K562 (cell line): ENCODE measurements at regions not wholly inside any gene's neighbourhood (a gene's known extent, or its start where the extent isn't known, plus 50 kb on each side); places are given as distances from the start of the nearest gene placed in this dataset.

Experiments
- ATAC-seq: fragments of 200-7000 bp; cut with Tn5 transposase; 3 replicates; pipeline ENCODE4 v1.9.1; 2020; ENCODE audit warnings: moderate library complexity
- BruUV-seq: library from RNA; stranded (reverse); fragments of 400-500 nt; replicated peaks from 2 replicates; lab custom pipeline; 2021; lab: Mats Ljungman, UMichigan
- CTCF ChIA-PET: fragments of 300-600 bp; formaldehyde crosslinking; extraction: SDS; loops from one replicate; lab custom pipeline; 2021; ENCODE audit warnings: low intra/inter-chr PET ratio; lab: Yijun Ruan, JAX
- POLR2A ChIA-PET: fragments of 300-600, 350-650 bp; sonication (Branson Sonifier 250); formaldehyde crosslinking; extraction: SDS; loops from one replicate; lab custom pipeline; 2021; ENCODE audit warnings: antibody characterized with exemption, inconsistent platforms; lab: Yijun Ruan, JAX
- DNase-seq, 4 experiments: peaks; one replicate each; pipeline versions ENCODE4 v3.0.0 to v3.0.0-alpha.2; 2011 to 2018; ENCODE audit warnings: low spot score in 3 of 4, mixed read lengths in 3 of 4; ENCODE audit errors: extremely low read depth in 1 of 4
- FAIRE-seq: peaks from 2 replicates; lab custom pipeline; 2011; peaks lifted over from hg19 to GRCh38; lab: Jason Lieb, UNC
- H2AFZ ChIP-seq: 2 replicates; pipeline ENCODE4 v1.6.0; 2011; ENCODE audit warnings: low read depth, low read length, control low read depth, inconsistent platforms
- H3K27ac ChIP-seq: fragments of 200-600 bp; 3 replicates; pipeline ENCODE4 v1.8.0; 2011; ENCODE audit warnings: low read depth, mild to moderate bottlenecking, control low read depth, inconsistent platforms, low read length, moderate library complexity, mixed read lengths; ENCODE audit errors: extremely low read depth
- H3K27me3 ChIP-seq, 2 experiments: fragments of 300-600 bp in 1 of 2; 2 replicates in 1 of 2; 3 replicates in 1 of 2; pipeline versions ENCODE4 v1.6.0 to v1.8.0; 2011; ENCODE audit warnings: inconsistent platforms in 2 of 2, low read length in 2 of 2, mild to moderate bottlenecking in 1 of 2, mixed read lengths in 1 of 2, moderate library complexity in 1 of 2; ENCODE audit not compliant: control insufficient read depth in 2 of 2, insufficient read depth in 2 of 2
- H3K36me3 ChIP-seq: fragments of 300-600 bp; 3 replicates; pipeline ENCODE4 v1.8.0; 2011; ENCODE audit warnings: mild to moderate bottlenecking, low read length, inconsistent platforms; ENCODE audit not compliant: control insufficient read depth, insufficient read depth
- H3K4me1 ChIP-seq, 2 experiments: fragments of 200-600 bp in 1 of 2; replicated peaks in 1 of 2; 2 replicates in 1 of 2; 3 replicates in 1 of 2; pipeline versions ENCODE4 v1.5.1 to v1.8.0; 2011; ENCODE audit warnings: inconsistent platforms in 2 of 2, low read length in 2 of 2, mild to moderate bottlenecking in 1 of 2, mixed read lengths in 1 of 2, moderate library complexity in 1 of 2; ENCODE audit not compliant: control insufficient read depth in 2 of 2, insufficient read depth in 2 of 2
- H3K4me2 ChIP-seq: 2 replicates; pipeline ENCODE4 v1.6.1; 2011; ENCODE audit warnings: low read length, control low read depth, inconsistent platforms, mixed read lengths; ENCODE audit not compliant: insufficient read depth
- H3K4me3 ChIP-seq: fragments of 200-600 bp; sonication (generic), shearing (Covaris generic); 2 replicates; pipeline ENCODE4 v1.5.1; 2016; ENCODE audit warnings: control low read depth, inconsistent platforms
- H3K79me2 ChIP-seq: fragments of 200-600 bp; 3 replicates; pipeline ENCODE4 v1.8.0; 2011; ENCODE audit warnings: low read length, inconsistent platforms; ENCODE audit not compliant: control insufficient read depth, insufficient read depth
- H3K9ac ChIP-seq, 2 experiments: 2 replicates each; pipeline versions ENCODE4 v1.6.0 to v1.6.1; 2011; ENCODE audit warnings: low read depth in 2 of 2, low read length in 2 of 2, control low read depth in 1 of 2, inconsistent platforms in 1 of 2, mild to moderate bottlenecking in 1 of 2, mixed read lengths in 1 of 2; ENCODE audit not compliant: insufficient read depth in 1 of 2
- H3K9me1 ChIP-seq: one replicate; pipeline ENCODE4 v1.6.0; 2011; ENCODE audit warnings: inconsistent platforms, mild to moderate bottlenecking, low read length, moderate library complexity; ENCODE audit not compliant: control insufficient read depth, insufficient read depth
- H3K9me3 ChIP-seq: replicated peaks from 2 replicates; pipeline ENCODE4 v1.5.1; 2011; ENCODE audit warnings: low read depth, low read length, inconsistent platforms; ENCODE audit not compliant: control insufficient read depth, insufficient read depth
- H4K20me1 ChIP-seq: replicated peaks from 2 replicates; pipeline ENCODE4 v1.6.1; 2011; ENCODE audit warnings: low read length, inconsistent platforms, mixed read lengths; ENCODE audit not compliant: control insufficient read depth, insufficient read depth
- ARNT ChIP-seq, 2 experiments: fragments of 450-650 bp; IDR thresholded peaks; 2 replicates each; pipeline ENCODE4 v1.6.1; 2016; ENCODE audit warnings: mild to moderate bottlenecking in 1 of 2
- CHD4 ChIP-seq: fragments of 200-600 bp; sonication (generic); IDR thresholded peaks from 3 replicates; pipeline ENCODE4 v1.6.1; 2012; ENCODE audit warnings: low read depth, mild to moderate bottlenecking, mixed read lengths, low read length, inconsistent platforms; ENCODE audit not compliant: insufficient read depth, insufficient replicate concordance, poor library complexity, severe bottlenecking
- ELF2 ChIP-seq: fragments of 250-450 bp; sonication (Bioruptor Pico); IDR thresholded peaks from 2 replicates; pipeline ENCODE4 v1.5.0; 2021; ENCODE audit warnings: mild to moderate bottlenecking
- ZKSCAN3 ChIP-seq: fragments of 250-450 bp; sonication (Bioruptor Pico); IDR thresholded peaks from 2 replicates; pipeline ENCODE4 v1.4.0; 2020
- ZNF124 ChIP-seq: sonication (generic); formaldehyde crosslinking; IDR thresholded peaks from 2 replicates; pipeline ENCODE4 v1.8.1; 2022; ENCODE audit warnings: missing genetic modification reagents
- ZNF583 ChIP-seq: fragments of 250-450 bp; sonication (Bioruptor Pico); IDR thresholded peaks from 2 replicates; pipeline ENCODE4 v1.4.0; 2020
- WGBS: fragments of 100-300 bp; shearing (Covaris generic); methylation state at CpG from one replicate; pipeline ENCODE4 v1.1.6; 2016; ENCODE audit warnings: low coverage, mixed read lengths; ENCODE audit not compliant: insufficient coverage; ENCODE audit errors: missing lambda C conversion rate; 5-methylcytosine and 5-hydroxymethylcytosine counted together
- in situ Hi-C: fragments of 300-500 bp; cut with MboI; formaldehyde crosslinking; loops from 4 replicates; pipeline ENCODE4 v1.15.0; 2018; ENCODE audit warnings: inconsistent platforms, mixed read lengths
- intact Hi-C: fragments of 100-400 bp; cut with micrococcal nuclease; formaldehyde crosslinking; loops from 2 replicates; pipeline ENCODE4 v1.14.2; 2022
- TF ChIP-seq, protein P1 (sequence below): fragments of 250-450 bp; sonication (Bioruptor Pico); IDR thresholded peaks from 2 replicates; pipeline ENCODE4 v1.4.0; 2020; ENCODE audit warnings: borderline replicate concordance
- TF ChIP-seq, protein P2 (sequence below): sonication (generic); formaldehyde crosslinking; IDR thresholded peaks from 2 replicates; pipeline ENCODE4 v1.8.1; 2023; ENCODE audit warnings: mild to moderate bottlenecking, missing genetic modification reagents
- TF ChIP-seq, protein P3 (sequence below): fragments of 200-800 bp; sonication (Bioruptor generic); IDR thresholded peaks from 2 replicates; pipeline ENCODE4 v1.6.1; 2017; ENCODE audit warnings: missing genetic modification characterization, missing compliant biosample characterization
- TF ChIP-seq, protein P4 (sequence below): fragments of 450-650 bp; formaldehyde crosslinking; IDR thresholded peaks from 2 replicates; pipeline ENCODE4 v1.4.0; 2020; ENCODE audit warnings: mild to moderate bottlenecking, moderate library complexity

DNA sequence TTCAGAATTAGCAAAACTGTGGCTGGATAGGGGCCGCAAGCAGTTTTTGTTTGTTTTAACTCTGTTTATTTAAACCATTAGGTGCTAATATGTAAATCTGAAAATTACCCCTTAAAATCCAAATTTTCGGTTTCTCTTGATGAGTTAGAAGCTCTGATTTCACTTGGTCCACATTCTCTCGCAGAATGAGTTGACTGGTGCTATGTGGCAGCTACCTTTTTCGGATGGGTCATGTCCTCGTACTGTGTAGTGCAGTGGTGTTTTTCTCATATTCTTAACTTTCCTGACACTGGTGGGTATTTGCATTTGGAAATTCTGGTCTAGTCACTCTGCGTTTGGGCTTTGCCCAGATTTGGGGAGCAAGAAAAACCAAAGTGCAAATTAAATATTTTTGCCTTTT is 87.1 kb downstream of the DIPK2A start:
- H3K9ac ChIP-seq, result no peak overlapping the region
- DNase-seq (no peak), ATAC-seq (no peak), FAIRE-seq (no peak)
- ChIA-PET CTCF (no interaction called here), POLR2A (no interaction called here)
- in situ Hi-C loops (no loop called here), intact Hi-C loops (no loop called here)
- H3K36me3 ChIP-seq, result no peaks in the 10 kb centered on the region
- no peaks in the 10 kb centered on the region for H3K4me1 ChIP-seq
- TF ChIP-seq, protein P1, sequence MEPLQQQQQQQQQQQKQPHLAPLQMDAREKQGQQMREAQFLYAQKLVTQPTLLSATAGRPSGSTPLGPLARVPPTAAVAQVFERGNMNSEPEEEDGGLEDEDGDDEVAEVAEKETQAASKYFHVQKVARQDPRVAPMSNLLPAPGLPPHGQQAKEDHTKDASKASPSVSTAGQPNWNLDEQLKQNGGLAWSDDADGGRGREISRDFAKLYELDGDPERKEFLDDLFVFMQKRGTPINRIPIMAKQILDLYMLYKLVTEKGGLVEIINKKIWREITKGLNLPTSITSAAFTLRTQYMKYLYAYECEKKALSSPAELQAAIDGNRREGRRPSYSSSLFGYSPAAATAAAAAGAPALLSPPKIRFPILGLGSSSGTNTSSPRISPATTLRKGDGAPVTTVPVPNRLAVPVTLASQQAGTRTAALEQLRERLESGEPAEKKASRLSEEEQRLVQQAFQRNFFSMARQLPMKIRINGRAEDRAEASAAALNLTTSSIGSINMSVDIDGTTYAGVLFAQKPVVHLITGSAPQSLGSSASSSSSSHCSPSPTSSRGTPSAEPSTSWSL, result no peak
- TF ChIP-seq ZKSCAN3, result no peak
- TF ChIP-seq ELF2, result no peak
- no peak for TF ChIP-seq ARNT (IDR thresholded peaks at IDR 0.05)
- TF ChIP-seq, protein P2, sequence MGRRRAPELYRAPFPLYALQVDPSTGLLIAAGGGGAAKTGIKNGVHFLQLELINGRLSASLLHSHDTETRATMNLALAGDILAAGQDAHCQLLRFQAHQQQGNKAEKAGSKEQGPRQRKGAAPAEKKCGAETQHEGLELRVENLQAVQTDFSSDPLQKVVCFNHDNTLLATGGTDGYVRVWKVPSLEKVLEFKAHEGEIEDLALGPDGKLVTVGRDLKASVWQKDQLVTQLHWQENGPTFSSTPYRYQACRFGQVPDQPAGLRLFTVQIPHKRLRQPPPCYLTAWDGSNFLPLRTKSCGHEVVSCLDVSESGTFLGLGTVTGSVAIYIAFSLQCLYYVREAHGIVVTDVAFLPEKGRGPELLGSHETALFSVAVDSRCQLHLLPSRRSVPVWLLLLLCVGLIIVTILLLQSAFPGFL (CRISPR knock-in tag), result no peak
- TF ChIP-seq, protein P3, sequence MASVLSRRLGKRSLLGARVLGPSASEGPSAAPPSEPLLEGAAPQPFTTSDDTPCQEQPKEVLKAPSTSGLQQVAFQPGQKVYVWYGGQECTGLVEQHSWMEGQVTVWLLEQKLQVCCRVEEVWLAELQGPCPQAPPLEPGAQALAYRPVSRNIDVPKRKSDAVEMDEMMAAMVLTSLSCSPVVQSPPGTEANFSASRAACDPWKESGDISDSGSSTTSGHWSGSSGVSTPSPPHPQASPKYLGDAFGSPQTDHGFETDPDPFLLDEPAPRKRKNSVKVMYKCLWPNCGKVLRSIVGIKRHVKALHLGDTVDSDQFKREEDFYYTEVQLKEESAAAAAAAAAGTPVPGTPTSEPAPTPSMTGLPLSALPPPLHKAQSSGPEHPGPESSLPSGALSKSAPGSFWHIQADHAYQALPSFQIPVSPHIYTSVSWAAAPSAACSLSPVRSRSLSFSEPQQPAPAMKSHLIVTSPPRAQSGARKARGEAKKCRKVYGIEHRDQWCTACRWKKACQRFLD (CRISPR knock-in tag), result no peak
- TF ChIP-seq CHD4, result no peak
- TF ChIP-seq, protein P4, sequence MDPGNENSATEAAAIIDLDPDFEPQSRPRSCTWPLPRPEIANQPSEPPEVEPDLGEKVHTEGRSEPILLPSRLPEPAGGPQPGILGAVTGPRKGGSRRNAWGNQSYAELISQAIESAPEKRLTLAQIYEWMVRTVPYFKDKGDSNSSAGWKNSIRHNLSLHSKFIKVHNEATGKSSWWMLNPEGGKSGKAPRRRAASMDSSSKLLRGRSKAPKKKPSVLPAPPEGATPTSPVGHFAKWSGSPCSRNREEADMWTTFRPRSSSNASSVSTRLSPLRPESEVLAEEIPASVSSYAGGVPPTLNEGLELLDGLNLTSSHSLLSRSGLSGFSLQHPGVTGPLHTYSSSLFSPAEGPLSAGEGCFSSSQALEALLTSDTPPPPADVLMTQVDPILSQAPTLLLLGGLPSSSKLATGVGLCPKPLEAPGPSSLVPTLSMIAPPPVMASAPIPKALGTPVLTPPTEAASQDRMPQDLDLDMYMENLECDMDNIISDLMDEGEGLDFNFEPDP, result no peak
- no peak for TF ChIP-seq ZNF583
- no peak for TF ChIP-seq ZNF124
- H3K9me1 ChIP-seq, result no peaks in the 10 kb centered on the region
- H2AFZ ChIP-seq, result no peak overlapping the region
- no peaks in the 10 kb centered on the region for H4K20me1 ChIP-seq
- WGBS, result 0% methylated on average over 6 of the region's 6 CpGs
- no peak overlapping the region for H3K27ac ChIP-seq
- no peaks in the 10 kb centered on the region; a peak in 1 of 5 replicates for H3K27me3 ChIP-seq
- BruUV-seq, result no TSS peak
- no peak overlapping the region for H3K4me2 ChIP-seq
- no peak overlapping the region for H3K4me3 ChIP-seq
- no peaks in the 10 kb centered on the region for H3K79me2 ChIP-seq
- no peaks in the 10 kb centered on the region for H3K9me3 ChIP-seq
